H9 (cell line): ENCODE measurements at regions not wholly inside any gene's neighbourhood (a gene's known extent, or its start where the extent isn't known, plus 50 kb on each side); places are given as distances from the start of the nearest gene placed in this dataset.
"Not testable (repeated sequence)": the region's sequence is repeated elsewhere in the genome, so short reads cannot be mapped to it uniquely, and the experiment has no call there.

Source experiments
- DNase-seq: peaks from one replicate; pipeline ENCODE4 v3.0.0-alpha.2; 2017
- H2AFZ ChIP-seq: one replicate; pipeline ENCODE4 v1.6.1; 2013; ENCODE audit warnings: mild to moderate bottlenecking, low read length, control low read depth, moderate library complexity
- H2AK5ac ChIP-seq: 2 replicates; pipeline ENCODE4 v1.6.1; 2013; ENCODE audit warnings: low read length, control low read depth, mixed read lengths; ENCODE audit not compliant: insufficient read length
- H2BK120ac ChIP-seq: one replicate; pipeline ENCODE4 v1.6.1; 2013; ENCODE audit warnings: low read depth, mild to moderate bottlenecking, low read length, control low read depth, inconsistent platforms; ENCODE audit not compliant: poor library complexity, severe bottlenecking
- H2BK12ac ChIP-seq: 2 replicates; pipeline ENCODE4 v1.6.1; 2013; ENCODE audit warnings: low read length, control low read depth, mixed read lengths, low read depth; ENCODE audit not compliant: insufficient read length
- H2BK15ac ChIP-seq: 2 replicates; pipeline ENCODE4 v1.6.1; 2013; ENCODE audit warnings: low read depth, low read length, control low read depth
- H2BK20ac ChIP-seq: one replicate; pipeline ENCODE4 v1.6.1; 2013; ENCODE audit warnings: low read depth, mild to moderate bottlenecking, low read length, control low read depth, inconsistent platforms; ENCODE audit not compliant: poor library complexity, severe bottlenecking
- H2BK5ac ChIP-seq: 2 replicates; pipeline ENCODE4 v1.6.1; 2013; ENCODE audit warnings: low read length, control low read depth, mixed read lengths; ENCODE audit not compliant: insufficient read length
- H3K14ac ChIP-seq: 2 replicates; pipeline ENCODE4 v1.6.1; 2013; ENCODE audit warnings: low read length, control low read depth; ENCODE audit not compliant: insufficient read depth
- H3K18ac ChIP-seq: 2 replicates; pipeline ENCODE4 v1.6.1; 2013; ENCODE audit warnings: low read depth, mild to moderate bottlenecking, mixed read lengths, low read length, control low read depth; ENCODE audit not compliant: insufficient read length
- H3K23ac ChIP-seq: 2 replicates; pipeline ENCODE4 v1.6.1; 2013; ENCODE audit warnings: low read length, control low read depth, mixed read lengths, low read depth; ENCODE audit not compliant: insufficient read length
- H3K23me2 ChIP-seq: 2 replicates; pipeline ENCODE4 v1.6.1; 2013; ENCODE audit warnings: low read depth, mild to moderate bottlenecking, mixed read lengths, low read length, control low read depth; ENCODE audit not compliant: insufficient read length, poor library complexity, severe bottlenecking
- H3K27ac ChIP-seq: 2 replicates; pipeline ENCODE4 v1.5.1; 2013; ENCODE audit warnings: low read length, control low read depth, mixed read lengths, low read depth; ENCODE audit not compliant: insufficient read length
- H3K27me3 ChIP-seq: 2 replicates; pipeline ENCODE4 v1.6.1; 2013; ENCODE audit warnings: low read length, control low read depth, inconsistent platforms; ENCODE audit not compliant: insufficient read depth
- H3K4ac ChIP-seq: 2 replicates; pipeline ENCODE4 v1.6.1; 2013; ENCODE audit warnings: low read depth, mild to moderate bottlenecking, control low read depth, inconsistent platforms, low read length, moderate library complexity
- H3K4me1 ChIP-seq: 2 replicates; pipeline ENCODE4 v1.6.1; 2013; ENCODE audit warnings: low read length, control low read depth, inconsistent platforms; ENCODE audit not compliant: insufficient read depth
- H3K4me2 ChIP-seq: 2 replicates; pipeline ENCODE4 v1.6.1; 2013; ENCODE audit warnings: low read length, control low read depth, mixed read lengths; ENCODE audit not compliant: insufficient read length, insufficient read depth
- H3K56ac ChIP-seq: 2 replicates; pipeline ENCODE4 v1.6.1; 2013; ENCODE audit warnings: low read depth, mild to moderate bottlenecking, mixed read lengths, low read length, control low read depth; ENCODE audit not compliant: insufficient read length
- H3K79me1 ChIP-seq: 2 replicates; pipeline ENCODE4 v1.6.1; 2013; ENCODE audit warnings: low read depth, mild to moderate bottlenecking, moderate library complexity, low read length, control low read depth, inconsistent platforms; ENCODE audit not compliant: insufficient read depth, poor library complexity, severe bottlenecking
- H3K79me2 ChIP-seq: 2 replicates; pipeline ENCODE4 v1.6.1; 2013; ENCODE audit warnings: low read length, control low read depth, inconsistent platforms; ENCODE audit not compliant: insufficient read depth
- H3K9ac ChIP-seq: 2 replicates; pipeline ENCODE4 v1.6.1; 2013; ENCODE audit warnings: low read length, control low read depth, mixed read lengths; ENCODE audit not compliant: insufficient read length; ENCODE audit errors: extremely low read depth
- H3K9me3 ChIP-seq: one replicate; pipeline ENCODE4 v1.6.1; 2013; ENCODE audit warnings: low read depth, low read length, inconsistent platforms; ENCODE audit not compliant: control insufficient read depth
- H3T11ph ChIP-seq: one replicate; pipeline ENCODE4 v1.6.1; 2013; ENCODE audit warnings: mild to moderate bottlenecking, low read length, control low read depth, inconsistent platforms
- H4K20me1 ChIP-seq: one replicate; pipeline ENCODE4 v1.6.1; 2013; ENCODE audit not compliant: control insufficient read depth, insufficient read length, insufficient read depth
- H4K5ac ChIP-seq: 2 replicates; pipeline ENCODE4 v1.6.1; 2013; ENCODE audit warnings: low read depth, mild to moderate bottlenecking, mixed read lengths, low read length, control low read depth; ENCODE audit not compliant: insufficient read length
- H4K8ac ChIP-seq: replicated peaks from 2 replicates; pipeline ENCODE4 v1.6.1; 2013; ENCODE audit warnings: low read length, control low read depth, mixed read lengths, low read depth; ENCODE audit not compliant: insufficient read length
- H4K91ac ChIP-seq: 2 replicates; pipeline ENCODE4 v1.6.1; 2013; ENCODE audit warnings: low read depth, mild to moderate bottlenecking, moderate library complexity, mixed read lengths, low read length, control low read depth; ENCODE audit not compliant: insufficient read length
- H3K27ac Mint-ChIP-seq, 3 experiments: 2 replicates in 2 of 3; 3 replicates in 1 of 3; pipeline ENCODE4 v1.8.0; 2020 to 2021; ENCODE audit warnings: mixed read lengths in 3 of 3, mild to moderate bottlenecking in 1 of 3, moderate library complexity in 1 of 3
- H3K27me3 Mint-ChIP-seq: 2 replicates; pipeline ENCODE4 v1.8.0; 2021; ENCODE audit warnings: low read depth, mild to moderate bottlenecking, moderate library complexity, mixed read lengths
- H3K36me3 Mint-ChIP-seq, 3 experiments: 2 replicates in 2 of 3; 3 replicates in 1 of 3; pipeline ENCODE4 v1.8.0; 2020 to 2021; ENCODE audit warnings: low read depth in 3 of 3, mixed read lengths in 3 of 3; ENCODE audit not compliant: insufficient read depth in 1 of 3
- H3K4me1 Mint-ChIP-seq, 2 experiments: 2 replicates each; pipeline ENCODE4 v1.8.0; 2020; ENCODE audit warnings: mixed read lengths in 2 of 2
- H3K4me3 Mint-ChIP-seq, 2 experiments: 2 replicates in 1 of 2; 3 replicates in 1 of 2; pipeline ENCODE4 v1.8.0; 2020 to 2021; ENCODE audit warnings: mild to moderate bottlenecking in 2 of 2, mixed read lengths in 2 of 2, moderate library complexity in 1 of 2
- H3K9me3 Mint-ChIP-seq, 2 experiments: 2 replicates in 1 of 2; 3 replicates in 1 of 2; pipeline ENCODE4 v1.8.0; 2020; ENCODE audit warnings: mild to moderate bottlenecking in 2 of 2, mixed read lengths in 2 of 2, moderate library complexity in 1 of 2
- CTCF ChIP-seq: fragments of 200-600 bp; sonication (generic); conservative IDR thresholded peaks from 3 replicates; pipeline ENCODE4 v1.8.0; 2021; ENCODE audit warnings: antibody characterized with exemption, mild to moderate bottlenecking
- WGBS: extraction: QIAGEN DNeasy Blood & Tissue Kit; methylation state at CpG from one replicate; pipeline ENCODE4 v1.1.7; 2013; ENCODE audit warnings: missing lambda C conversion rate, low lambda C conversion rate, mixed read lengths; ENCODE audit not compliant: insufficient read length; ENCODE audit errors: extremely low coverage; 5-methylcytosine and 5-hydroxymethylcytosine counted together

GRCh38 chr6:102732898-102733297, 1339.4 kb downstream of the GRIK2 start:
- H3K27ac Mint-ChIP-seq, result peak overlapping the region in 1 of 3 experiments; percentile 50; a peak in 1 of 7 replicates

GRCh38 chr6:102722086-102722485, 1328.6 kb downstream of the GRIK2 start:
- not testable (repeated sequence) for H3K14ac ChIP-seq, H4K20me1 ChIP-seq, H3K23ac ChIP-seq, H4K5ac ChIP-seq, H4K8ac ChIP-seq, H3K27ac ChIP-seq, H2AFZ ChIP-seq, H3K4me3 Mint-ChIP-seq, H3K9me3 ChIP-seq, H2BK12ac ChIP-seq, H3K4me1 Mint-ChIP-seq, H3K9me3 Mint-ChIP-seq, H3K4ac ChIP-seq, H3K9ac ChIP-seq, H4K91ac ChIP-seq, H3K23me2 ChIP-seq, H3K36me3 Mint-ChIP-seq, H3K56ac ChIP-seq, H3K4me2 ChIP-seq, H2BK20ac ChIP-seq, H3T11ph ChIP-seq, H3K18ac ChIP-seq, DNase-seq, H3K4me1 ChIP-seq, H2BK120ac ChIP-seq, H3K79me1 ChIP-seq, H3K79me2 ChIP-seq, H2BK5ac ChIP-seq, H2BK15ac ChIP-seq, H3K27me3 ChIP-seq, H2AK5ac ChIP-seq, H3K27me3 Mint-ChIP-seq, H3K27ac Mint-ChIP-seq
- WGBS, result no CpG with 5 or more reads among the region's 24 CpGs

More at GRCh38 chr6:102732898-102733297, 1339.4 kb downstream of the GRIK2 start:
- Mint-ChIP-seq H3K27me3 (no peaks in the 10 kb centered on the region), H3K4me1 (peaks cover 6 to 7% of the 10 kb centered on the region in 2 experiments), H3K4me3 (no peak overlapping the region), H3K36me3 (no peaks in the 10 kb centered on the region; a peak in 1 of 7 replicates), H3K9me3 (peaks cover 3 to 4% of the 10 kb centered on the region in 2 experiments; a peak in 1 of 5 replicates)
- H4K8ac ChIP-seq, result no peak overlapping the region
- no peak overlapping the region for H3K18ac ChIP-seq
- H4K20me1 ChIP-seq, result no peaks in the 10 kb centered on the region
- H4K5ac ChIP-seq, result no peak overlapping the region
- H2BK120ac ChIP-seq, result no peak overlapping the region
- H2AK5ac ChIP-seq, result no peak overlapping the region
- no peak overlapping the region for H3K56ac ChIP-seq
- no peak overlapping the region for H2BK12ac ChIP-seq
- H2BK5ac ChIP-seq, result no peak overlapping the region
- H3K23me2 ChIP-seq, result no peaks in the 10 kb centered on the region
- H4K91ac ChIP-seq, result no peak overlapping the region
- WGBS, result no CpG with 5 or more reads among the region's 3 CpGs
- H2BK20ac ChIP-seq, result no peak overlapping the region
- no peaks in the 10 kb centered on the region for H3K79me1 ChIP-seq
- H3K23ac ChIP-seq, result no peak overlapping the region
- H3K27ac ChIP-seq, result no peak overlapping the region
- no peak overlapping the region for H3K4ac ChIP-seq
- DNase-seq, result no peak
- no peak overlapping the region for H2BK15ac ChIP-seq
- TF ChIP-seq CTCF, result no peak
- H3K4me2 ChIP-seq, result no peak overlapping the region
- H3K9ac ChIP-seq, result no peak overlapping the region
- no peak overlapping the region for H3T11ph ChIP-seq
- no peaks in the 10 kb centered on the region for H3K27me3 ChIP-seq
- H3K9me3 ChIP-seq, result no peaks in the 10 kb centered on the region
- H3K79me2 ChIP-seq, result no peaks in the 10 kb centered on the region
- no peaks in the 10 kb centered on the region for H3K4me1 ChIP-seq
- no peak overlapping the region for H3K14ac ChIP-seq
- H2AFZ ChIP-seq, result no peak overlapping the region
